ENCODE measurements at regions not wholly inside any gene's neighbourhood (a gene's known extent, or its start where the extent isn't known, plus 50 kb on each side); places are given as distances from the start of the nearest gene placed in this dataset.
"Not testable (repeated sequence)": the region's sequence is repeated elsewhere in the genome, so short reads cannot be mapped to it uniquely, and the experiment has no call there.

GRCh38 chr2:4791488-4791887 lies 900.7 kb upstream of the SOX11 start:
- WGBS, result 96% methylated on average over 3 of the region's 3 CpGs
- H3K36me3 ChIP-seq (ENCODE audit: insufficient read depth, low read length), result no peaks in the 10 kb centered on the region
- H3K27ac ChIP-seq (ENCODE audit: low read depth, low read length), result no peak overlapping the region
- H3K9ac ChIP-seq (ENCODE audit: low read depth, low read length), result no peak overlapping the region
- no peak overlapping the region for H3K4me3 ChIP-seq (ENCODE audit: low read length)
- H3K27me3 ChIP-seq (ENCODE audit: insufficient read depth, low read length), result no peaks in the 10 kb centered on the region
- H3K9me3 ChIP-seq (ENCODE audit: insufficient read depth, low read depth, low read length), result peaks cover 18% of the 10 kb centered on the region
- H3K4me1 ChIP-seq (ENCODE audit: insufficient read depth, low read length), result no peaks in the 10 kb centered on the region

GRCh38 chr2:4792126-4792525 lies 900.1 kb upstream of the SOX11 start:
- H3K27ac ChIP-seq (ENCODE audit: low read depth, low read length), result no peak overlapping the region
- H3K9ac ChIP-seq (ENCODE audit: low read depth, low read length), result no peak overlapping the region
- H3K36me3 ChIP-seq (ENCODE audit: insufficient read depth, low read length), result no peaks in the 10 kb centered on the region
- H3K27me3 ChIP-seq (ENCODE audit: insufficient read depth, low read length), result no peaks in the 10 kb centered on the region
- peaks cover 18% of the 10 kb centered on the region for H3K9me3 ChIP-seq (ENCODE audit: insufficient read depth, low read depth, low read length)
- no peaks in the 10 kb centered on the region for H3K4me1 ChIP-seq (ENCODE audit: insufficient read depth, low read length)
- no peak overlapping the region for H3K4me3 ChIP-seq (ENCODE audit: low read length)

GRCh38 chr2:4803396-4803795 lies 888.8 kb upstream of the SOX11 start:
- no peak overlapping the region for H3K4me3 ChIP-seq (ENCODE audit: low read length)
- H3K9ac ChIP-seq (ENCODE audit: low read depth, low read length), result no peak overlapping the region
- 100% methylated on average over 1 of the region's 2 CpGs for WGBS
- H3K4me1 ChIP-seq (ENCODE audit: insufficient read depth, low read length), result no peaks in the 10 kb centered on the region
- no peak overlapping the region for H3K27ac ChIP-seq (ENCODE audit: low read depth, low read length)
- H3K36me3 ChIP-seq (ENCODE audit: insufficient read depth, low read length), result no peaks in the 10 kb centered on the region
- H3K9me3 ChIP-seq (ENCODE audit: insufficient read depth, low read depth, low read length), result no peaks in the 10 kb centered on the region
- no peaks in the 10 kb centered on the region for H3K27me3 ChIP-seq (ENCODE audit: insufficient read depth, low read length)

GRCh38 chr2:4814137-4814536 lies 878.0 kb upstream of the SOX11 start:
- peaks cover 36% of the 10 kb centered on the region for H3K9me3 ChIP-seq (ENCODE audit: insufficient read depth, low read depth, low read length)
- not testable (repeated sequence) for H3K4me3 ChIP-seq (ENCODE audit: low read length); H3K27me3 ChIP-seq (ENCODE audit: insufficient read depth, low read length); H3K27ac ChIP-seq (ENCODE audit: low read depth, low read length); H3K4me1 ChIP-seq (ENCODE audit: insufficient read depth, low read length); H3K36me3 ChIP-seq (ENCODE audit: insufficient read depth, low read length); H3K9ac ChIP-seq (ENCODE audit: low read depth, low read length)

- Histone ChIP-seq H3K27me3 (ENCODE audit: insufficient read depth, low read length) (no peaks in the 10 kb centered on the region), H3K9me3 (ENCODE audit: insufficient read depth, low read depth, low read length) (no peaks in the 10 kb centered on the region), H3K4me1 (ENCODE audit: insufficient read depth, low read length) (no peaks in the 10 kb centered on the region), H3K9ac (ENCODE audit: low read depth, low read length) (no peak overlapping the region), H3K27ac (ENCODE audit: low read depth, low read length) (no peak overlapping the region), H3K4me3 (ENCODE audit: low read length) (no peak overlapping the region), H3K36me3 (ENCODE audit: insufficient read depth, low read length) (no peaks in the 10 kb centered on the region)
- 93% methylated on average over 3 of the region's 3 CpGs for WGBS
These were observed 864.3 kb upstream of the SOX11 start for GRCh38 chr2:4827836-4828235.

GRCh38 chr2:4828682-4829374 lies 863.4 kb upstream of the SOX11 start:
- WGBS, result 97% methylated on average over 8 of the region's 8 CpGs
- H3K9me3 ChIP-seq (ENCODE audit: insufficient read depth, low read depth, low read length), result no peaks in the 10 kb centered on the region
- H3K27me3 ChIP-seq (ENCODE audit: insufficient read depth, low read length), result no peaks in the 10 kb centered on the region
- H3K4me3 ChIP-seq (ENCODE audit: low read length), result no peak overlapping the region
- no peaks in the 10 kb centered on the region for H3K36me3 ChIP-seq (ENCODE audit: insufficient read depth, low read length)
- no peaks in the 10 kb centered on the region for H3K4me1 ChIP-seq (ENCODE audit: insufficient read depth, low read length)
- no peak overlapping the region for H3K9ac ChIP-seq (ENCODE audit: low read depth, low read length)
- no peak overlapping the region for H3K27ac ChIP-seq (ENCODE audit: low read depth, low read length)

- Histone ChIP-seq H3K27ac (ENCODE audit: low read depth, low read length) (no peak overlapping the region), H3K9me3 (ENCODE audit: insufficient read depth, low read depth, low read length) (no peaks in the 10 kb centered on the region), H3K4me3 (ENCODE audit: low read length) (no peak overlapping the region), H3K36me3 (ENCODE audit: insufficient read depth, low read length) (no peaks in the 10 kb centered on the region), H3K9ac (ENCODE audit: low read depth, low read length) (no peak overlapping the region), H3K4me1 (ENCODE audit: insufficient read depth, low read length) (no peaks in the 10 kb centered on the region), H3K27me3 (ENCODE audit: insufficient read depth, low read length) (no peaks in the 10 kb centered on the region)
These were observed 860.4 kb upstream of the SOX11 start for GRCh38 chr2:4831751-4832150.

- Histone ChIP-seq H3K9me3 (ENCODE audit: insufficient read depth, low read depth, low read length) (no peaks in the 10 kb centered on the region), H3K27me3 (ENCODE audit: insufficient read depth, low read length) (no peaks in the 10 kb centered on the region), H3K27ac (ENCODE audit: low read depth, low read length) (no peak overlapping the region), H3K9ac (ENCODE audit: low read depth, low read length) (no peak overlapping the region), H3K4me1 (ENCODE audit: insufficient read depth, low read length) (no peaks in the 10 kb centered on the region), H3K36me3 (ENCODE audit: insufficient read depth, low read length) (no peaks in the 10 kb centered on the region), H3K4me3 (ENCODE audit: low read length) (no peak overlapping the region)
- WGBS, result over 99% methylated on average over 5 of the region's 5 CpGs
These were observed 859.5 kb upstream of the SOX11 start for GRCh38 chr2:4832642-4833041.

GRCh38 chr2:4838626-4839025 lies 853.6 kb upstream of the SOX11 start:
- WGBS, result 100% methylated on average over 2 of the region's 2 CpGs
- Histone ChIP-seq H3K4me1 (ENCODE audit: insufficient read depth, low read length) (no peaks in the 10 kb centered on the region), H3K4me3 (ENCODE audit: low read length) (no peak overlapping the region), H3K9ac (ENCODE audit: low read depth, low read length) (no peak overlapping the region), H3K9me3 (ENCODE audit: insufficient read depth, low read depth, low read length) (no peaks in the 10 kb centered on the region), H3K27ac (ENCODE audit: low read depth, low read length) (no peak overlapping the region), H3K27me3 (ENCODE audit: insufficient read depth, low read length) (no peaks in the 10 kb centered on the region), H3K36me3 (ENCODE audit: insufficient read depth, low read length) (no peaks in the 10 kb centered on the region)

GRCh38 chr2:4840791-4841190 lies 851.4 kb upstream of the SOX11 start:
- no peaks in the 10 kb centered on the region for H3K4me1 ChIP-seq (ENCODE audit: insufficient read depth, low read length)
- H3K4me3 ChIP-seq (ENCODE audit: low read length), result no peak overlapping the region
- 90% methylated on average over 2 of the region's 2 CpGs for WGBS
- no peaks in the 10 kb centered on the region for H3K27me3 ChIP-seq (ENCODE audit: insufficient read depth, low read length)
- H3K36me3 ChIP-seq (ENCODE audit: insufficient read depth, low read length), result no peaks in the 10 kb centered on the region
- no peak overlapping the region for H3K27ac ChIP-seq (ENCODE audit: low read depth, low read length)
- no peaks in the 10 kb centered on the region for H3K9me3 ChIP-seq (ENCODE audit: insufficient read depth, low read depth, low read length)
- no peak overlapping the region for H3K9ac ChIP-seq (ENCODE audit: low read depth, low read length)

GRCh38 chr2:4844881-4845280 lies 847.3 kb upstream of the SOX11 start:
- no peaks in the 10 kb centered on the region for H3K9me3 ChIP-seq (ENCODE audit: insufficient read depth, low read depth, low read length)
- no peak overlapping the region for H3K9ac ChIP-seq (ENCODE audit: low read depth, low read length)
- WGBS, result 80% methylated on average over 6 of the region's 6 CpGs
- H3K27ac ChIP-seq (ENCODE audit: low read depth, low read length), result no peak overlapping the region
- H3K4me1 ChIP-seq (ENCODE audit: insufficient read depth, low read length), result no peaks in the 10 kb centered on the region
- H3K36me3 ChIP-seq (ENCODE audit: insufficient read depth, low read length), result no peaks in the 10 kb centered on the region
- no peak overlapping the region for H3K4me3 ChIP-seq (ENCODE audit: low read length)
- H3K27me3 ChIP-seq (ENCODE audit: insufficient read depth, low read length), result no peaks in the 10 kb centered on the region

- Histone ChIP-seq H3K9me3 (ENCODE audit: insufficient read depth, low read depth, low read length) (no peaks in the 10 kb centered on the region), H3K27ac (ENCODE audit: low read depth, low read length) (no peak overlapping the region), H3K4me3 (ENCODE audit: low read length) (no peak overlapping the region), H3K4me1 (ENCODE audit: insufficient read depth, low read length) (no peaks in the 10 kb centered on the region; the same call in 1 of the 2 replicates), H3K9ac (ENCODE audit: low read depth, low read length) (no peak overlapping the region), H3K27me3 (ENCODE audit: insufficient read depth, low read length) (no peaks in the 10 kb centered on the region), H3K36me3 (ENCODE audit: insufficient read depth, low read length) (no peaks in the 10 kb centered on the region)
- 99% methylated on average over 3 of the region's 3 CpGs for WGBS
These were observed 830.2 kb upstream of the SOX11 start for GRCh38 chr2:4862031-4862430.

Measured in HUES64 (cell line).